ENCODE measurements at regions not wholly inside any gene's neighbourhood (a gene's known extent, or its start where the extent isn't known, plus 50 kb on each side); places are given as distances from the start of the nearest gene placed in this dataset.

GRCh38 chr12:12017798-12018197, 52.9 kb upstream of the BCL2L14 start:
- no peak for DNase-seq

GRCh38 chr12:12018454-12018853, 52.3 kb upstream of the BCL2L14 start:
- no peak for DNase-seq

GRCh38 chr12:12019881-12020280, 50.9 kb upstream of the BCL2L14 start:
- DNase-seq: no peak

GRCh38 chr12:12020762-12021161, 50.0 kb upstream of the BCL2L14 start:
- DNase-seq: no peak

Data from activated CD4-positive, alpha-beta T cell treated with anti-CD3 and anti-CD28 coated beads for 48 hours (primary cell).